Left ventricle myocardium inferior (tissue), 1 donor: ENCODE measurements at regions not wholly inside any gene's neighbourhood (a gene's known extent, or its start where the extent isn't known, plus 50 kb on each side); places are given as distances from the start of the nearest gene placed in this dataset.

Experiments used
- DNase-seq: peaks from one replicate; pipeline ENCODE4 v3.0.0-alpha.2; 2020
- H3K27ac ChIP-seq: fragments of 200-600 bp; replicated peaks from 2 replicates; pipeline ENCODE4 v1.8.0; 2021
- H3K27me3 ChIP-seq: fragments of 200-600 bp; 2 replicates; pipeline ENCODE4 v1.8.0; 2021; ENCODE audit warnings: low read depth
- H3K36me3 ChIP-seq: fragments of 200-600 bp; 2 replicates; pipeline ENCODE4 v1.8.0; 2021
- H3K4me1 ChIP-seq: fragments of 200-600 bp; 2 replicates; pipeline ENCODE4 v1.8.0; 2021
- H3K4me3 ChIP-seq: fragments of 200-600 bp; 2 replicates; pipeline ENCODE4 v1.8.0; 2021; ENCODE audit warnings: mild to moderate bottlenecking, moderate library complexity
- H3K9me3 ChIP-seq: fragments of 200-600 bp; replicated peaks from 2 replicates; pipeline ENCODE4 v1.8.0; 2021
- intact Hi-C: fragments of 100-400 bp; cut with micrococcal nuclease; formaldehyde crosslinking; loops from one replicate; pipeline ENCODE4 v1.11.0; 2022
- TF ChIP-seq, protein P1 (sequence below): fragments of 200-600 bp; IDR thresholded peaks from 2 replicates; pipeline ENCODE4 v1.8.0; 2021; ENCODE audit warnings: antibody characterized with exemption, mild to moderate bottlenecking, borderline replicate concordance
- donor health status: DM: no; HTN: yes; CAD: no; lungs with severe emphysema.

DNA sequence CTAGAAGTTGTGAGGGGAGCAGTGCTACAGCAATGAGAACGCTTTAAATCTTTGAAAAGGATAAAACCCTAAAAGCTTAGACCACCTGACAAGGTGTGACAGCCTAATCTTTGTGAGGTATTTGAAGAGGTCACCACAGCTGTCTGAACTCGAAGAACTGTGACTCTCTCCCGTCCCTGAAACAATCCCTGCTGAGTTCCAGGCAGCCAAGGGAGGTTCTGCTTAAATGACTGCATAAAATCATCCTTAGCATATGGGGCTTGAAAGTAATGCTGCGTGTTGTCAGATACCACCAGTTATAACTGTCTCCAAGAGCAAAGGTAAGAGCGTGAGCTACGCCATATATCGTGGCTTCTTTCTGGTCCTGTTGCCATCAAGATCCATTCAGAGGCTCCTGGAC is 696.3 kb downstream of the PCDH7 start:
- intact Hi-C loops = no loop called here
- H3K4me3 ChIP-seq = no peak overlapping the region
- DNase-seq = no peak

DNA sequence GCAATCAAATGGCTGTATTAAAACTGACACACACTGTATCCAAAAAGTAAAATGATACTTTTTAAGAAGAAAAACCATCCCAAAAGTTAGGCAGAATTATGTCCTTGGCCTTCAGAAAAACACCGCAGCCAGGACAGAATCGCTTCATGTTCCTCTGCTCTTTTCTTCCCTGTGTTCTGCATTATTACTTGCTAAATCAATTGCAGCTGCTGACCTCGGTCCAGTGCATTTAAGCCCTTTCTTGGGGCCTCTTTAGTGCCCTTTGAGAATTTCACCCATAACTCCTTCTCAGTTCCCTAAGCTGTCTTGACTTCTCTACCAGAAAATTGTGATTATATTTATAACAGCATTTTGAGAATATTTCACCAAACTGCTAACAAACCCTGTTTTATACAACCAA is 696.9 kb downstream of the PCDH7 start:
- TF ChIP-seq, protein P1, sequence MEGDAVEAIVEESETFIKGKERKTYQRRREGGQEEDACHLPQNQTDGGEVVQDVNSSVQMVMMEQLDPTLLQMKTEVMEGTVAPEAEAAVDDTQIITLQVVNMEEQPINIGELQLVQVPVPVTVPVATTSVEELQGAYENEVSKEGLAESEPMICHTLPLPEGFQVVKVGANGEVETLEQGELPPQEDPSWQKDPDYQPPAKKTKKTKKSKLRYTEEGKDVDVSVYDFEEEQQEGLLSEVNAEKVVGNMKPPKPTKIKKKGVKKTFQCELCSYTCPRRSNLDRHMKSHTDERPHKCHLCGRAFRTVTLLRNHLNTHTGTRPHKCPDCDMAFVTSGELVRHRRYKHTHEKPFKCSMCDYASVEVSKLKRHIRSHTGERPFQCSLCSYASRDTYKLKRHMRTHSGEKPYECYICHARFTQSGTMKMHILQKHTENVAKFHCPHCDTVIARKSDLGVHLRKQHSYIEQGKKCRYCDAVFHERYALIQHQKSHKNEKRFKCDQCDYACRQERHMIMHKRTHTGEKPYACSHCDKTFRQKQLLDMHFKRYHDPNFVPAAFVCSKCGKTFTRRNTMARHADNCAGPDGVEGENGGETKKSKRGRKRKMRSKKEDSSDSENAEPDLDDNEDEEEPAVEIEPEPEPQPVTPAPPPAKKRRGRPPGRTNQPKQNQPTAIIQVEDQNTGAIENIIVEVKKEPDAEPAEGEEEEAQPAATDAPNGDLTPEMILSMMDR = no peak
- intact Hi-C loops = no loop called here
- Histone ChIP-seq H3K4me3 (no peak overlapping the region), H3K27me3 (no peaks in the 10 kb centered on the region), H3K36me3 (no peaks in the 10 kb centered on the region), H3K4me1 (no peaks in the 10 kb centered on the region), H3K27ac (no peak overlapping the region), H3K9me3 (no peaks in the 10 kb centered on the region)
- DNase-seq = no peak

More for the DNA sequence above, 696.3 kb downstream of the PCDH7 start:
- Histone ChIP-seq H3K4me1 (no peaks in the 10 kb centered on the region), H3K9me3 (no peaks in the 10 kb centered on the region), H3K27me3 (no peaks in the 10 kb centered on the region), H3K27ac (no peak overlapping the region), H3K36me3 (no peaks in the 10 kb centered on the region)
- TF ChIP-seq, protein P1 = no peak

DNA sequence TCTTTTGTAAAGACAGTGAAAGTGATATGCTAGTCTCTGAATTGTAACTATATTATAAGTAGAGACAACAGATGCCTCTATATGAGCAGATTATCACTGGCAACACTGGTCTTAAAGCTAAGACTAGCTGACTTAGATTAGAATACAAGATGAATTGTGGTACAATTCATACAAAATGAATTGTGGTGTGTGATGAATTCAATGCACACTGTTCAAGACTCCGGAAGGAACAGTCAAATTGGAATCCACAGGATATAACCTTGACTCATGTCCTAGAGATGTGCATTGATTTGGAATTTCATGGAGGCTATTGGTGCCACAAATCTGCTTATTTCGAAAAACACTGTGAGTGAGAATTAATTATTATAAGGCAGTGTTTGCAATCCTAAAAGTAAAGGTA is 701.8 kb downstream of the PCDH7 start:
- Histone ChIP-seq H3K9me3 (no peaks in the 10 kb centered on the region), H3K27ac (no peak overlapping the region), H3K4me3 (no peak overlapping the region), H3K4me1 (no peaks in the 10 kb centered on the region), H3K36me3 (no peaks in the 10 kb centered on the region), H3K27me3 (no peaks in the 10 kb centered on the region)
- no peak for DNase-seq
- intact Hi-C loops = no loop called here
- TF ChIP-seq, protein P1 = no peak

DNA sequence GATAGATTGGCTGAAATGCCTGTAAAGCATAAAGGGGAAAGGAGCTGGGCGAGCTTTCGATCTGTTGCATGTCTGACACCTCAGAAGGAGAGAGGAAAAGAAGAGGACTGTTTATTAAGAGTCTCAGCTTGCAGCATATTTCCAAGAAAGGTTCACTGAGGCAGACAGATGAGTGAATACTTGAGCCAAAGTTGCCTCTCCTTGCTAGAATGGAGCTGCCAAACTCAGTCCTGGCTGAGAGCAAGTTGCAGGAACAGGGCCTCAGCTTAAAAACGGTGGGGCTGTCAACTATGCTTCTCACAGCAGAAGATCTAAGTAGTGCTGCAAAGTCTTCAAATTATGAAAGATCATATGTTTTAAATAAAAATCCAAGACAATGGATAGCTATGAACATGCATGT is 707.5 kb downstream of the PCDH7 start:
- DNase-seq = no peak
- Histone ChIP-seq H3K27me3 (no peaks in the 10 kb centered on the region), H3K27ac (no peak overlapping the region), H3K36me3 (no peaks in the 10 kb centered on the region), H3K4me1 (no peaks in the 10 kb centered on the region), H3K9me3 (no peaks in the 10 kb centered on the region), H3K4me3 (no peak overlapping the region)
- intact Hi-C loops = no loop called here
- TF ChIP-seq, protein P1 = no peak

DNA sequence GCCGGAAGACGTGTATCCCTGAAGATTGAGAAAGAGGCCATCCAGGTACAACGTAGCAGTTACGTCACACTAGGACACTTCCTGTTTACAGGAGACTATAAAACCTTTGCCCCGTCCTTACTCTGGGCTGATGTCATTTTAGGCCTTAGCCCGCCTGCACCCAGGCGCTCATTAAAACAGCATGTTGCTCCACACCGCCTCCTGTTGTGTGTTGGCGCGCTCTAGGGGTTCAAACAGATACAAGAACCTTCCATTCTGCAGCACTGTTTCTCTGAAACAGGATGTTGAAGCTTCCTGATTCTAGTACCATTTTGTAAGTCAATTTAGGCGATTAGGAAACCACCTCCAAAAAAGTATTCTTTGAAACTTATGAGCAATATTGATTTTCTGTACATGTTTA is 722.1 kb downstream of the PCDH7 start:
- no peak overlapping the region for H3K27ac ChIP-seq
- TF ChIP-seq, protein P1 = no peak
- H3K4me3 ChIP-seq = no peak overlapping the region
- no peak for DNase-seq
- no peaks in the 10 kb centered on the region for H3K27me3 ChIP-seq
- no peaks in the 10 kb centered on the region for H3K9me3 ChIP-seq
- no peaks in the 10 kb centered on the region for H3K4me1 ChIP-seq
- no peaks in the 10 kb centered on the region for H3K36me3 ChIP-seq
- intact Hi-C loops = no loop called here

DNA sequence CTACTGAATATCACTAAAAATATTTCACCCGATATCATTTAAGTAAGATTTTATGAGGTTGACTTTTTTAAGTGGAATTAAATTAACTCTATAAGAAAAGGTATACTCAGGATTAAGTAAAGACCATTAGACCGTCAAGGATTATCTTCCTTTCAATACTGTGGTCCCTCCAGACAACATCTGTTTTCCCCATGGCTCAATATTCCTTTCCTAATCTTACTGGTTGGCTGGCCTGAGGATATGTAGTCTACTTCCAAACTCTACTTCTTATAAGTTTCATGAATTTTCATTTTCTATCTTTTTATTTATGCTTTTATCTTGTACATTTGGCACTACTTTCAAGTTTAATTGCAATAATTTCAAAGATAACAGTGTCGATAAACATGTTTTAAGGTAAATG is 725.4 kb downstream of the PCDH7 start:
- H3K36me3 ChIP-seq = no peaks in the 10 kb centered on the region
- intact Hi-C loops = no loop called here
- no peak for DNase-seq
- H3K4me3 ChIP-seq = no peak overlapping the region
- TF ChIP-seq, protein P1 = no peak
- no peaks in the 10 kb centered on the region for H3K4me1 ChIP-seq
- H3K9me3 ChIP-seq = no peaks in the 10 kb centered on the region
- no peaks in the 10 kb centered on the region for H3K27me3 ChIP-seq
- H3K27ac ChIP-seq = no peak overlapping the region
